ENCODE measurements at regions not wholly inside any gene's neighbourhood (a gene's known extent, or its start where the extent isn't known, plus 50 kb on each side); places are given as distances from the start of the nearest gene placed in this dataset.

- no peak for DNase-seq (ENCODE audit: extremely low read depth, low read depth)
- TF ChIP-seq CTCF (IDR thresholded peaks at IDR 0.05; ENCODE audit: low read depth, low read length): no peak
Observed at GRCh38 chr1:34433099-34433498, 256.4 kb downstream of the C1orf94 start.

GRCh38 chr1:34436836-34437235, 260.1 kb downstream of the C1orf94 start:
- no peak for TF ChIP-seq CTCF (IDR thresholded peaks at IDR 0.05; ENCODE audit: low read depth, low read length)
- no peak for DNase-seq (ENCODE audit: extremely low read depth, low read depth)

- TF ChIP-seq CTCF (IDR thresholded peaks at IDR 0.05; ENCODE audit: low read depth, low read length): no peak
- DNase-seq (ENCODE audit: extremely low read depth, low read depth): no peak
Observed at GRCh38 chr1:34441259-34442069, 264.8 kb downstream of the C1orf94 start.

GRCh38 chr1:34444516-34444915, 267.8 kb downstream of the C1orf94 start:
- DNase-seq (ENCODE audit: extremely low read depth, low read depth): no peak

GRCh38 chr1:34450325-34450724, 273.6 kb downstream of the C1orf94 start:
- no peak for TF ChIP-seq CTCF (IDR thresholded peaks at IDR 0.05; ENCODE audit: low read depth, low read length)
- no peak for DNase-seq (ENCODE audit: extremely low read depth, low read depth)

More at GRCh38 chr1:34444516-34444915, 267.8 kb downstream of the C1orf94 start:
- TF ChIP-seq CTCF (IDR thresholded peaks at IDR 0.05; ENCODE audit: low read depth, low read length): no peak

GRCh38 chr1:34452451-34452850, 275.7 kb downstream of the C1orf94 start:
- DNase-seq (ENCODE audit: extremely low read depth, low read depth): no peak
- TF ChIP-seq CTCF (IDR thresholded peaks at IDR 0.05; ENCODE audit: low read depth, low read length): no peak

- no peak for DNase-seq (ENCODE audit: extremely low read depth, low read depth)
- no peak for TF ChIP-seq CTCF (IDR thresholded peaks at IDR 0.05; ENCODE audit: low read depth, low read length)
Observed at GRCh38 chr1:34455121-34455520, 278.4 kb downstream of the C1orf94 start.
